H9 (cell line): ENCODE measurements at regions not wholly inside any gene's neighbourhood (a gene's known extent, or its start where the extent isn't known, plus 50 kb on each side); places are given as distances from the start of the nearest gene placed in this dataset.

Source experiments
- DNase-seq: peaks from one replicate; pipeline ENCODE4 v3.0.0-alpha.2; 2017
- H2AFZ ChIP-seq: one replicate; pipeline ENCODE4 v1.6.1; 2013; ENCODE audit warnings: mild to moderate bottlenecking, low read length, control low read depth, moderate library complexity
- H2AK5ac ChIP-seq: 2 replicates; pipeline ENCODE4 v1.6.1; 2013; ENCODE audit warnings: low read length, control low read depth, mixed read lengths; ENCODE audit not compliant: insufficient read length
- H2BK120ac ChIP-seq: one replicate; pipeline ENCODE4 v1.6.1; 2013; ENCODE audit warnings: low read depth, mild to moderate bottlenecking, low read length, control low read depth, inconsistent platforms; ENCODE audit not compliant: poor library complexity, severe bottlenecking
- H2BK12ac ChIP-seq: 2 replicates; pipeline ENCODE4 v1.6.1; 2013; ENCODE audit warnings: low read length, control low read depth, mixed read lengths, low read depth; ENCODE audit not compliant: insufficient read length
- H2BK15ac ChIP-seq: 2 replicates; pipeline ENCODE4 v1.6.1; 2013; ENCODE audit warnings: low read depth, low read length, control low read depth
- H2BK20ac ChIP-seq: one replicate; pipeline ENCODE4 v1.6.1; 2013; ENCODE audit warnings: low read depth, mild to moderate bottlenecking, low read length, control low read depth, inconsistent platforms; ENCODE audit not compliant: poor library complexity, severe bottlenecking
- H2BK5ac ChIP-seq: 2 replicates; pipeline ENCODE4 v1.6.1; 2013; ENCODE audit warnings: low read length, control low read depth, mixed read lengths; ENCODE audit not compliant: insufficient read length
- H3K14ac ChIP-seq: 2 replicates; pipeline ENCODE4 v1.6.1; 2013; ENCODE audit warnings: low read length, control low read depth; ENCODE audit not compliant: insufficient read depth
- H3K18ac ChIP-seq: 2 replicates; pipeline ENCODE4 v1.6.1; 2013; ENCODE audit warnings: low read depth, mild to moderate bottlenecking, mixed read lengths, low read length, control low read depth; ENCODE audit not compliant: insufficient read length
- H3K23ac ChIP-seq: 2 replicates; pipeline ENCODE4 v1.6.1; 2013; ENCODE audit warnings: low read length, control low read depth, mixed read lengths, low read depth; ENCODE audit not compliant: insufficient read length
- H3K23me2 ChIP-seq: 2 replicates; pipeline ENCODE4 v1.6.1; 2013; ENCODE audit warnings: low read depth, mild to moderate bottlenecking, mixed read lengths, low read length, control low read depth; ENCODE audit not compliant: insufficient read length, poor library complexity, severe bottlenecking
- H3K27ac ChIP-seq: 2 replicates; pipeline ENCODE4 v1.5.1; 2013; ENCODE audit warnings: low read length, control low read depth, mixed read lengths, low read depth; ENCODE audit not compliant: insufficient read length
- H3K27me3 ChIP-seq: 2 replicates; pipeline ENCODE4 v1.6.1; 2013; ENCODE audit warnings: low read length, control low read depth, inconsistent platforms; ENCODE audit not compliant: insufficient read depth
- H3K4ac ChIP-seq: 2 replicates; pipeline ENCODE4 v1.6.1; 2013; ENCODE audit warnings: low read depth, mild to moderate bottlenecking, control low read depth, inconsistent platforms, low read length, moderate library complexity
- H3K4me1 ChIP-seq: 2 replicates; pipeline ENCODE4 v1.6.1; 2013; ENCODE audit warnings: low read length, control low read depth, inconsistent platforms; ENCODE audit not compliant: insufficient read depth
- H3K4me2 ChIP-seq: 2 replicates; pipeline ENCODE4 v1.6.1; 2013; ENCODE audit warnings: low read length, control low read depth, mixed read lengths; ENCODE audit not compliant: insufficient read length, insufficient read depth
- H3K56ac ChIP-seq: 2 replicates; pipeline ENCODE4 v1.6.1; 2013; ENCODE audit warnings: low read depth, mild to moderate bottlenecking, mixed read lengths, low read length, control low read depth; ENCODE audit not compliant: insufficient read length
- H3K79me1 ChIP-seq: 2 replicates; pipeline ENCODE4 v1.6.1; 2013; ENCODE audit warnings: low read depth, mild to moderate bottlenecking, moderate library complexity, low read length, control low read depth, inconsistent platforms; ENCODE audit not compliant: insufficient read depth, poor library complexity, severe bottlenecking
- H3K79me2 ChIP-seq: 2 replicates; pipeline ENCODE4 v1.6.1; 2013; ENCODE audit warnings: low read length, control low read depth, inconsistent platforms; ENCODE audit not compliant: insufficient read depth
- H3K9ac ChIP-seq: 2 replicates; pipeline ENCODE4 v1.6.1; 2013; ENCODE audit warnings: low read length, control low read depth, mixed read lengths; ENCODE audit not compliant: insufficient read length; ENCODE audit errors: extremely low read depth
- H3K9me3 ChIP-seq: one replicate; pipeline ENCODE4 v1.6.1; 2013; ENCODE audit warnings: low read depth, low read length, inconsistent platforms; ENCODE audit not compliant: control insufficient read depth
- H3T11ph ChIP-seq: one replicate; pipeline ENCODE4 v1.6.1; 2013; ENCODE audit warnings: mild to moderate bottlenecking, low read length, control low read depth, inconsistent platforms
- H4K20me1 ChIP-seq: one replicate; pipeline ENCODE4 v1.6.1; 2013; ENCODE audit not compliant: control insufficient read depth, insufficient read length, insufficient read depth
- H4K5ac ChIP-seq: 2 replicates; pipeline ENCODE4 v1.6.1; 2013; ENCODE audit warnings: low read depth, mild to moderate bottlenecking, mixed read lengths, low read length, control low read depth; ENCODE audit not compliant: insufficient read length
- H4K8ac ChIP-seq: replicated peaks from 2 replicates; pipeline ENCODE4 v1.6.1; 2013; ENCODE audit warnings: low read length, control low read depth, mixed read lengths, low read depth; ENCODE audit not compliant: insufficient read length
- H4K91ac ChIP-seq: 2 replicates; pipeline ENCODE4 v1.6.1; 2013; ENCODE audit warnings: low read depth, mild to moderate bottlenecking, moderate library complexity, mixed read lengths, low read length, control low read depth; ENCODE audit not compliant: insufficient read length
- H3K27ac Mint-ChIP-seq, 3 experiments: 2 replicates in 2 of 3; 3 replicates in 1 of 3; pipeline ENCODE4 v1.8.0; 2020 to 2021; ENCODE audit warnings: mixed read lengths in 3 of 3, mild to moderate bottlenecking in 1 of 3, moderate library complexity in 1 of 3
- H3K27me3 Mint-ChIP-seq: 2 replicates; pipeline ENCODE4 v1.8.0; 2021; ENCODE audit warnings: low read depth, mild to moderate bottlenecking, moderate library complexity, mixed read lengths
- H3K36me3 Mint-ChIP-seq, 3 experiments: 2 replicates in 2 of 3; 3 replicates in 1 of 3; pipeline ENCODE4 v1.8.0; 2020 to 2021; ENCODE audit warnings: low read depth in 3 of 3, mixed read lengths in 3 of 3; ENCODE audit not compliant: insufficient read depth in 1 of 3
- H3K4me1 Mint-ChIP-seq, 2 experiments: 2 replicates each; pipeline ENCODE4 v1.8.0; 2020; ENCODE audit warnings: mixed read lengths in 2 of 2
- H3K4me3 Mint-ChIP-seq, 2 experiments: 2 replicates in 1 of 2; 3 replicates in 1 of 2; pipeline ENCODE4 v1.8.0; 2020 to 2021; ENCODE audit warnings: mild to moderate bottlenecking in 2 of 2, mixed read lengths in 2 of 2, moderate library complexity in 1 of 2
- H3K9me3 Mint-ChIP-seq, 2 experiments: 2 replicates in 1 of 2; 3 replicates in 1 of 2; pipeline ENCODE4 v1.8.0; 2020; ENCODE audit warnings: mild to moderate bottlenecking in 2 of 2, mixed read lengths in 2 of 2, moderate library complexity in 1 of 2
- WGBS: extraction: QIAGEN DNeasy Blood & Tissue Kit; methylation state at CpG from one replicate; pipeline ENCODE4 v1.1.7; 2013; ENCODE audit warnings: missing lambda C conversion rate, low lambda C conversion rate, mixed read lengths; ENCODE audit not compliant: insufficient read length; ENCODE audit errors: extremely low coverage; 5-methylcytosine and 5-hydroxymethylcytosine counted together
- TF ChIP-seq, protein P1 (sequence below): fragments of 200-600 bp; sonication (generic); conservative IDR thresholded peaks from 3 replicates; pipeline ENCODE4 v1.8.0; 2021; ENCODE audit warnings: antibody characterized with exemption, mild to moderate bottlenecking

DNA sequence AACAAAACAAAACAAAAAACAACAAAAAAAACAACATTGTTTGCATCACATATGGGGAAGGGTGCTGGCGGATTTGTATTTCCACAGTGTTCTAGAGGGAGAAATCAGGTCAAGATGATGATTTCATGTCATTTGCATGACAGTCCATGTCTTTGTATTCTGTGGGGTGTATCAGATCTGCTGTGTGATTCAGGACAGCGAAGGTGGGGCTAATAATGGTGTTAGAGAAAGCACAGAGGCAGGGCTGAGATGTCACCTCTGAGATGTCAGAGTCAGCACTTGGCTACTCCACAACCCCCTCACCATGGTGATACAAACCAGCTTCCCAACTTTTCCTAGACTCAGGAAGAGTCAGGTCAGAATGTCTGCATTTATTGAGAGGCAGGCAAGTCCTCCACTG, 543.2 kb downstream of the BCL11B start:
- H3T11ph ChIP-seq = no peak overlapping the region
- no peak overlapping the region for H3K4me3 Mint-ChIP-seq
- H2BK12ac ChIP-seq = no peak overlapping the region
- H3K79me1 ChIP-seq = no peaks in the 10 kb centered on the region
- H3K14ac ChIP-seq = no peak overlapping the region
- H3K4me1 ChIP-seq = 0 out of 2 replicates have a peak, but pooled peaks cover under 1% of the 10 kb centered on the region
- H2BK15ac ChIP-seq = no peak overlapping the region
- no peak overlapping the region for H3K27ac ChIP-seq
- H2BK5ac ChIP-seq = no peak overlapping the region
- no peak overlapping the region for H2AFZ ChIP-seq
- no peak overlapping the region for H2BK20ac ChIP-seq
- no peak overlapping the region for H2BK120ac ChIP-seq
- H4K91ac ChIP-seq = no peak overlapping the region
- H3K18ac ChIP-seq = no peak overlapping the region
- no peak overlapping the region for H2AK5ac ChIP-seq
- H3K56ac ChIP-seq = no peak overlapping the region
- peaks cover 19 to 24% of the 10 kb centered on the region in 2 experiments for H3K4me1 Mint-ChIP-seq
- no CpG with 5 or more reads among the region's 2 CpGs for WGBS
- H3K27me3 Mint-ChIP-seq = no peaks in the 10 kb centered on the region; the same call in none of the 2 replicates
- no peak for DNase-seq
- no peaks in the 10 kb centered on the region for H3K9me3 ChIP-seq
- H3K9me3 Mint-ChIP-seq = peaks cover 0 to 2% of the 10 kb centered on the region in 2 experiments; a peak in 1 of 5 replicates
- H3K27ac Mint-ChIP-seq = 0 out of 7 replicates have a peak overlapping the region, but pooled peaks of 1 of the 3 experiments have one; percentile 24
- H3K4me2 ChIP-seq = no peak overlapping the region
- TF ChIP-seq, protein P1, sequence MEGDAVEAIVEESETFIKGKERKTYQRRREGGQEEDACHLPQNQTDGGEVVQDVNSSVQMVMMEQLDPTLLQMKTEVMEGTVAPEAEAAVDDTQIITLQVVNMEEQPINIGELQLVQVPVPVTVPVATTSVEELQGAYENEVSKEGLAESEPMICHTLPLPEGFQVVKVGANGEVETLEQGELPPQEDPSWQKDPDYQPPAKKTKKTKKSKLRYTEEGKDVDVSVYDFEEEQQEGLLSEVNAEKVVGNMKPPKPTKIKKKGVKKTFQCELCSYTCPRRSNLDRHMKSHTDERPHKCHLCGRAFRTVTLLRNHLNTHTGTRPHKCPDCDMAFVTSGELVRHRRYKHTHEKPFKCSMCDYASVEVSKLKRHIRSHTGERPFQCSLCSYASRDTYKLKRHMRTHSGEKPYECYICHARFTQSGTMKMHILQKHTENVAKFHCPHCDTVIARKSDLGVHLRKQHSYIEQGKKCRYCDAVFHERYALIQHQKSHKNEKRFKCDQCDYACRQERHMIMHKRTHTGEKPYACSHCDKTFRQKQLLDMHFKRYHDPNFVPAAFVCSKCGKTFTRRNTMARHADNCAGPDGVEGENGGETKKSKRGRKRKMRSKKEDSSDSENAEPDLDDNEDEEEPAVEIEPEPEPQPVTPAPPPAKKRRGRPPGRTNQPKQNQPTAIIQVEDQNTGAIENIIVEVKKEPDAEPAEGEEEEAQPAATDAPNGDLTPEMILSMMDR = no peak
- no peaks in the 10 kb centered on the region for H3K27me3 ChIP-seq
- H4K20me1 ChIP-seq = no peaks in the 10 kb centered on the region
- H3K4ac ChIP-seq = no peak overlapping the region
- no peak overlapping the region for H3K9ac ChIP-seq
- H3K23ac ChIP-seq = no peak overlapping the region
- no peak overlapping the region for H4K8ac ChIP-seq
- no peaks in the 10 kb centered on the region for H3K36me3 Mint-ChIP-seq
- no peaks in the 10 kb centered on the region for H3K79me2 ChIP-seq
- no peaks in the 10 kb centered on the region for H3K23me2 ChIP-seq
- no peak overlapping the region for H4K5ac ChIP-seq
